ENCODE measurements at regions not wholly inside any gene's neighbourhood (a gene's known extent, or its start where the extent isn't known, plus 50 kb on each side); places are given as distances from the start of the nearest gene placed in this dataset.

GRCh38 chr6:109297406-109298110 is 84.7 kb downstream of the CD164 start:
- TF ChIP-seq NFIC (IDR thresholded peaks at IDR 0.05) (no peak), EP300 (IDR thresholded peaks at IDR 0.05; ENCODE audit: borderline replicate concordance) (no peak), RAD21 (IDR thresholded peaks at IDR 0.05; ENCODE audit: low read depth) (no peak), CREB1 (IDR thresholded peaks at IDR 0.05; ENCODE audit: low read depth) (no peak), TEAD4 (IDR thresholded peaks at IDR 0.05) (no peak), CEBPB (IDR thresholded peaks at IDR 0.05) (no peak), TAF1 (IDR thresholded peaks at IDR 0.05; ENCODE audit: low read depth) (no peak), USF1 (IDR thresholded peaks at IDR 0.05) (no peak), MAX (IDR thresholded peaks at IDR 0.05) (no peak), EGR1 (IDR thresholded peaks at IDR 0.05) (no peak), TCF12 (IDR thresholded peaks at IDR 0.05; ENCODE audit: low read depth) (no peak), ZBTB7A (IDR thresholded peaks at IDR 0.05; ENCODE audit: low read depth) (no peak), FOXM1 (IDR thresholded peaks at IDR 0.05; ENCODE audit: borderline replicate concordance, low read depth) (no peak), YY1 (IDR thresholded peaks at IDR 0.05; ENCODE audit: low read depth) (no peak), REST (IDR thresholded peaks at IDR 0.05; ENCODE audit: low read depth) (no peak)

- no peak for TF ChIP-seq CREB1 (IDR thresholded peaks at IDR 0.05; ENCODE audit: low read depth)
- no peak for TF ChIP-seq FOXM1 (IDR thresholded peaks at IDR 0.05; ENCODE audit: borderline replicate concordance, low read depth)
- TF ChIP-seq REST (IDR thresholded peaks at IDR 0.05; ENCODE audit: low read depth) = no peak
- no peak for TF ChIP-seq ZBTB7A (IDR thresholded peaks at IDR 0.05; ENCODE audit: low read depth)
- TF ChIP-seq USF1 (IDR thresholded peaks at IDR 0.05) = no peak
- no peak for TF ChIP-seq MAX (IDR thresholded peaks at IDR 0.05)
- TF ChIP-seq CEBPB (IDR thresholded peaks at IDR 0.05) = no peak
- TF ChIP-seq YY1 (IDR thresholded peaks at IDR 0.05; ENCODE audit: low read depth) = no peak
- no peak for TF ChIP-seq EP300 (IDR thresholded peaks at IDR 0.05; ENCODE audit: borderline replicate concordance)
- TF ChIP-seq RAD21 (IDR thresholded peaks at IDR 0.05; ENCODE audit: low read depth) = no peak
- no peak for TF ChIP-seq TEAD4 (IDR thresholded peaks at IDR 0.05)
- TF ChIP-seq TAF1 (IDR thresholded peaks at IDR 0.05; ENCODE audit: low read depth) = no peak
- no peak for TF ChIP-seq TCF12 (IDR thresholded peaks at IDR 0.05; ENCODE audit: low read depth)
- no peak for TF ChIP-seq EGR1 (IDR thresholded peaks at IDR 0.05)
These were observed 85.3 kb downstream of the CD164 start for GRCh38 chr6:109296971-109297372.

- TF ChIP-seq USF1 (IDR thresholded peaks at IDR 0.05) (no peak), ZBTB7A (IDR thresholded peaks at IDR 0.05; ENCODE audit: low read depth) (no peak), TAF1 (IDR thresholded peaks at IDR 0.05; ENCODE audit: low read depth) (no peak), EGR1 (IDR thresholded peaks at IDR 0.05) (no peak), CREB1 (IDR thresholded peaks at IDR 0.05; ENCODE audit: low read depth) (no peak)
These were observed 85.8 kb downstream of the CD164 start for GRCh38 chr6:109296452-109296851.

- TF ChIP-seq TEAD4 (IDR thresholded peaks at IDR 0.05) (no peak), ZBTB7A (IDR thresholded peaks at IDR 0.05; ENCODE audit: low read depth) (no peak), FOXM1 (IDR thresholded peaks at IDR 0.05; ENCODE audit: borderline replicate concordance, low read depth) (no peak), CREB1 (IDR thresholded peaks at IDR 0.05; ENCODE audit: low read depth) (no peak), EGR1 (IDR thresholded peaks at IDR 0.05) (no peak), NFIC (IDR thresholded peaks at IDR 0.05) (no peak), MAX (IDR thresholded peaks at IDR 0.05) (no peak), TCF12 (IDR thresholded peaks at IDR 0.05; ENCODE audit: low read depth) (no peak), EP300 (IDR thresholded peaks at IDR 0.05; ENCODE audit: borderline replicate concordance) (no peak), CEBPB (IDR thresholded peaks at IDR 0.05) (no peak), YY1 (IDR thresholded peaks at IDR 0.05; ENCODE audit: low read depth) (no peak)
These were observed 86.5 kb downstream of the CD164 start for GRCh38 chr6:109295774-109296156.

GRCh38 chr6:109295109-109295773 is 87.0 kb downstream of the CD164 start:
- no peak for TF ChIP-seq MAX (IDR thresholded peaks at IDR 0.05)
- no peak for TF ChIP-seq REST (IDR thresholded peaks at IDR 0.05; ENCODE audit: low read depth)
- TF ChIP-seq CREB1 (IDR thresholded peaks at IDR 0.05; ENCODE audit: low read depth) = no peak
- TF ChIP-seq CEBPB (IDR thresholded peaks at IDR 0.05) = no peak
- no peak for TF ChIP-seq USF1 (IDR thresholded peaks at IDR 0.05)
- no peak for TF ChIP-seq TEAD4 (IDR thresholded peaks at IDR 0.05)
- TF ChIP-seq TAF1 (IDR thresholded peaks at IDR 0.05; ENCODE audit: low read depth) = no peak
- TF ChIP-seq ZBTB7A (IDR thresholded peaks at IDR 0.05; ENCODE audit: low read depth) = no peak
- TF ChIP-seq RAD21 (IDR thresholded peaks at IDR 0.05; ENCODE audit: low read depth) = no peak
- no peak for TF ChIP-seq EP300 (IDR thresholded peaks at IDR 0.05; ENCODE audit: borderline replicate concordance)
- no peak for TF ChIP-seq FOXM1 (IDR thresholded peaks at IDR 0.05; ENCODE audit: borderline replicate concordance, low read depth)
- TF ChIP-seq NFIC (IDR thresholded peaks at IDR 0.05) = no peak
- no peak for TF ChIP-seq EGR1 (IDR thresholded peaks at IDR 0.05)
